Adrenal gland (tissue), 9 donors: ENCODE measurements at regions not wholly inside any gene's neighbourhood (a gene's known extent, or its start where the extent isn't known, plus 50 kb on each side); places are given as distances from the start of the nearest gene placed in this dataset.

Experiments
- DNase-seq, 7 donors: peaks; one replicate each; pipeline ENCODE4 v3.0.0-alpha.2; 2019 to 2020
- H3K27ac ChIP-seq, 5 donors: fragments of 200-600 bp; sonication (generic) in 4 of 5; 1 replicate in 3 of 5; 2 replicates in 2 of 5; pipeline versions ENCODE4 v1.5.1 to v1.8.0; 2016 to 2020; ENCODE audit warnings: mild to moderate bottlenecking in 1 of 5
- H3K27me3 ChIP-seq: fragments of 200-600 bp; 2 replicates; pipeline ENCODE4 v1.8.0; 2021
- H3K36me3 ChIP-seq, 2 donors: fragments of 200-600 bp; replicated peaks in 1 of 2; 1 replicate in 1 of 2; 2 replicates in 1 of 2; pipeline versions ENCODE4 v1.5.1 to v1.8.0; 2018 to 2022
- H3K4me1 ChIP-seq, 2 donors: fragments of 200-600 bp; replicated peaks in 1 of 2; 1 replicate in 1 of 2; 2 replicates in 1 of 2; pipeline versions ENCODE4 v1.5.1 to v1.8.0; 2018 to 2021
- H3K4me3 ChIP-seq, 4 donors: fragments of 200-600 bp; sonication (generic) in 3 of 4; one replicate each; pipeline ENCODE4 v1.5.1; 2016 to 2018
- H3K9me3 ChIP-seq, 3 donors: fragments of 200-600 bp; sonication (generic) in 1 of 3; replicated peaks in 1 of 3; 1 replicate in 2 of 3; 2 replicates in 1 of 3; pipeline versions ENCODE4 v1.5.1 to v1.8.0; 2016 to 2021
- CTCF ChIP-seq, 6 experiments: fragments of 450-650 bp in 4 of 6; fragments of 200-600 bp in 2 of 6; sonication (generic) in 1 of 6; IDR thresholded peaks; 1 replicate in 5 of 6; 2 replicates in 1 of 6; pipeline versions ENCODE4 v1.5.1 to v1.8.0; 2016 to 2021; ENCODE audit warnings: antibody characterized with exemption in 6 of 6, mild to moderate bottlenecking in 2 of 6, moderate library complexity in 1 of 6
- POLR2A ChIP-seq, 2 donors: fragments of 450-650 bp; IDR thresholded peaks; one replicate each; pipeline ENCODE4 v1.6.1; 2017; ENCODE audit warnings: antibody characterized with exemption in 2 of 2, mild to moderate bottlenecking in 2 of 2, moderate library complexity in 1 of 2
- WGBS, 4 donors: extraction: QIAGEN DNeasy Blood & Tissue Kit in 2 of 4; methylation state at CpG; one replicate each; pipeline versions ENCODE4 v1.1.5 to v1.1.7; 2013 to 2017; 5-methylcytosine and 5-hydroxymethylcytosine counted together
- intact Hi-C, 2 donors: fragments of 100-400 bp; cut with DNase I; formaldehyde crosslinking; loops; one replicate each; pipeline versions ENCODE4 v1.14.1 to v1.15.0; 2022 to 2023
- donor health status: healthy with polysubstance abuse.
- donor health status: Bipolar disorder and iron deficiency.
- donor health status: DM: yes; HTN: yes; CAD: no.
- donor health status: DM: no; HTN: no; CAD: no.
- donor health status: DM: no; HTN: no; CAD: no.

- Histone ChIP-seq H3K36me3 (no peaks in the 10 kb centered on the region), H3K27ac (no peak overlapping the region), H3K4me1 (no peaks in the 10 kb centered on the region), H3K9me3 (no peaks in the 10 kb centered on the region), H3K27me3 (no peaks in the 10 kb centered on the region), H3K4me3 (no peak overlapping the region)
- no peak for DNase-seq
- no peak for TF ChIP-seq CTCF (IDR thresholded peaks at IDR 0.05)
- TF ChIP-seq POLR2A (IDR thresholded peaks at IDR 0.05), result no peak
- intact Hi-C loops, result no loop called here
Observed at GRCh38 chr18:67318651-67319050, 197.9 kb downstream of the DSEL start.

GRCh38 chr18:67310826-67311225, 205.7 kb downstream of the DSEL start:
- intact Hi-C loops, result no loop called here
- Histone ChIP-seq H3K9me3 (no peaks in the 10 kb centered on the region), H3K4me1 (no peaks in the 10 kb centered on the region), H3K27me3 (no peaks in the 10 kb centered on the region), H3K27ac (no peak overlapping the region), H3K36me3 (no peaks in the 10 kb centered on the region), H3K4me3 (no peak overlapping the region)
- DNase-seq, result no peak
- no peak for TF ChIP-seq POLR2A (IDR thresholded peaks at IDR 0.05)
- no peak for TF ChIP-seq CTCF (IDR thresholded peaks at IDR 0.05)

- DNase-seq, result no peak
- Histone ChIP-seq H3K36me3 (no peaks in the 10 kb centered on the region), H3K4me1 (no peaks in the 10 kb centered on the region), H3K27me3 (no peaks in the 10 kb centered on the region), H3K27ac (no peak overlapping the region), H3K9me3 (no peaks in the 10 kb centered on the region), H3K4me3 (no peak overlapping the region)
- TF ChIP-seq CTCF (IDR thresholded peaks at IDR 0.05), result no peak
- no peak for TF ChIP-seq POLR2A (IDR thresholded peaks at IDR 0.05)
- intact Hi-C loops, result no loop called here
- WGBS, 4 donors, result 72 to 77% (median 74%) methylated on average over 4 of the region's 4 CpGs
Observed at GRCh38 chr18:67308819-67309218, 207.7 kb downstream of the DSEL start.

GRCh38 chr18:67305466-67305865, 211.1 kb downstream of the DSEL start:
- Histone ChIP-seq H3K36me3 (no peaks in the 10 kb centered on the region), H3K4me3 (no peak overlapping the region), H3K27me3 (no peaks in the 10 kb centered on the region), H3K27ac (no peak overlapping the region), H3K9me3 (no peaks in the 10 kb centered on the region), H3K4me1 (no peaks in the 10 kb centered on the region)
- intact Hi-C loops, result no loop called here
- 81 to 90% (median 86%) methylated on average over 3 of the region's 3 CpGs for WGBS, 4 donors
- DNase-seq, result no peak
- TF ChIP-seq POLR2A (IDR thresholded peaks at IDR 0.05) (no peak), CTCF (IDR thresholded peaks at IDR 0.05) (no peak)
